ENCODE measurements at regions not wholly inside any gene's neighbourhood (a gene's known extent, or its start where the extent isn't known, plus 50 kb on each side); places are given as distances from the start of the nearest gene placed in this dataset.

GRCh38 chr2:16162491-16163040, 222.2 kb downstream of the MYCN start:
- TF ChIP-seq, protein P1, sequence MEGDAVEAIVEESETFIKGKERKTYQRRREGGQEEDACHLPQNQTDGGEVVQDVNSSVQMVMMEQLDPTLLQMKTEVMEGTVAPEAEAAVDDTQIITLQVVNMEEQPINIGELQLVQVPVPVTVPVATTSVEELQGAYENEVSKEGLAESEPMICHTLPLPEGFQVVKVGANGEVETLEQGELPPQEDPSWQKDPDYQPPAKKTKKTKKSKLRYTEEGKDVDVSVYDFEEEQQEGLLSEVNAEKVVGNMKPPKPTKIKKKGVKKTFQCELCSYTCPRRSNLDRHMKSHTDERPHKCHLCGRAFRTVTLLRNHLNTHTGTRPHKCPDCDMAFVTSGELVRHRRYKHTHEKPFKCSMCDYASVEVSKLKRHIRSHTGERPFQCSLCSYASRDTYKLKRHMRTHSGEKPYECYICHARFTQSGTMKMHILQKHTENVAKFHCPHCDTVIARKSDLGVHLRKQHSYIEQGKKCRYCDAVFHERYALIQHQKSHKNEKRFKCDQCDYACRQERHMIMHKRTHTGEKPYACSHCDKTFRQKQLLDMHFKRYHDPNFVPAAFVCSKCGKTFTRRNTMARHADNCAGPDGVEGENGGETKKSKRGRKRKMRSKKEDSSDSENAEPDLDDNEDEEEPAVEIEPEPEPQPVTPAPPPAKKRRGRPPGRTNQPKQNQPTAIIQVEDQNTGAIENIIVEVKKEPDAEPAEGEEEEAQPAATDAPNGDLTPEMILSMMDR (conservative IDR thresholded peaks at IDR 0.05; ENCODE audit: low read depth, low read length) = no peak
- no peak for TF ChIP-seq BHLHE40 (IDR thresholded peaks at IDR 0.05; ENCODE audit: low read depth, low read length)
- no peak for TF ChIP-seq POLR2A (IDR thresholded peaks at IDR 0.05; ENCODE audit: low read depth, low read length)
- TF ChIP-seq MAFK (IDR thresholded peaks at IDR 0.05; ENCODE audit: low read depth, low read length) = no peak
- TF ChIP-seq ELK1 (IDR thresholded peaks at IDR 0.05; ENCODE audit: borderline replicate concordance, low read depth, low read length) = no peak
- TF ChIP-seq USF2 (IDR thresholded peaks at IDR 0.05; ENCODE audit: low read depth, low read length) = no peak
- no peak for TF ChIP-seq RAD21 (IDR thresholded peaks at IDR 0.05; ENCODE audit: low read length)
- no peak for TF ChIP-seq FOS (IDR thresholded peaks at IDR 0.05; ENCODE audit: low read depth, low read length)
- no peak for TF ChIP-seq RFX5 (IDR thresholded peaks at IDR 0.05; ENCODE audit: low read depth, low read length)
- TF ChIP-seq CEBPB (IDR thresholded peaks at IDR 0.05; ENCODE audit: low read depth, low read length) = no peak
- TF ChIP-seq MXI1 (IDR thresholded peaks at IDR 0.05; ENCODE audit: borderline replicate concordance, low read depth, low read length) = no peak

Measured in IMR-90 (cell line).